SK-N-SH (cell line): ENCODE measurements at regions not wholly inside any gene's neighbourhood (a gene's known extent, or its start where the extent isn't known, plus 50 kb on each side); places are given as distances from the start of the nearest gene placed in this dataset.

ENCODE experiments used
- ELF1 ChIP-seq: IDR thresholded peaks from 2 replicates; pipeline ENCODE4 v1.4.0; 2012
- IRF3 ChIP-seq: fragments of 150-350 bp; IDR thresholded peaks from 2 replicates; pipeline ENCODE4 v1.6.1; 2016; ENCODE audit warnings: mild to moderate bottlenecking, low read depth, low read length
- SIN3A ChIP-seq: IDR thresholded peaks from 2 replicates; pipeline ENCODE4 v1.6.1; 2012; ENCODE audit warnings: low read depth, mild to moderate bottlenecking, low read length, moderate library complexity, borderline replicate concordance
- TCF12 ChIP-seq: IDR thresholded peaks from 2 replicates; pipeline ENCODE4 v1.4.0; 2012
- YY1 ChIP-seq: IDR thresholded peaks from 2 replicates; pipeline ENCODE4 v1.4.0; 2012; ENCODE audit warnings: low read depth, mild to moderate bottlenecking
- small RNA-seq, 7 experiments: library from RNA; depleted of rRNA; stranded (forward); fragments of <200 nt; gene quantifications; one replicate each; pipeline ENCODE3, GENCODE V24; 2012

- TF ChIP-seq ELF1 (no peak), IRF3 (no peak), TCF12 (no peak), YY1 (no peak), SIN3A (no peak)
These were observed 58.3 kb downstream of the SIX1 start (continued) for GRCh38 chr14:60590991-60591414.

Small RNA genes in the stretch of these regions (small RNA-seq; reads per million reads assigned to genes)
- gene AL049874.2 = 0 to 4.8 (median 0) reads per million in 7 experiments
